GM21515 (cell line): ENCODE measurements at regions not wholly inside any gene's neighbourhood (a gene's known extent, or its start where the extent isn't known, plus 50 kb on each side); places are given as distances from the start of the nearest gene placed in this dataset.

Experiments used
- ATAC-seq: cut with Tn5 transposase; IDR thresholded peaks from one replicate; pipeline ENCODE4 v1.9.1; 2021; ENCODE audit not compliant: unreplicated experiment

- no peak for ATAC-seq
These were observed 182.6 kb upstream of the THSD7B start for GRCh38 chr2:136582628-136583205.

GRCh38 chr2:136572335-136572734, 193.0 kb upstream of the THSD7B start:
- no peak for ATAC-seq

GRCh38 chr2:136557203-136557602, 208.1 kb upstream of the THSD7B start:
- ATAC-seq: no peak

- no peak for ATAC-seq
These were observed 215.2 kb upstream of the THSD7B start for GRCh38 chr2:136550181-136550580.

- no peak for ATAC-seq
These were observed 226.0 kb upstream of the THSD7B start for GRCh38 chr2:136539355-136539754.

GRCh38 chr2:136538489-136538888, 226.9 kb upstream of the THSD7B start:
- ATAC-seq: no peak

GRCh38 chr2:136534811-136535210, 230.5 kb upstream of the THSD7B start:
- ATAC-seq: no peak

GRCh38 chr2:136532171-136532570, 233.2 kb upstream of the THSD7B start:
- no peak for ATAC-seq

- ATAC-seq: no peak
These were observed 233.6 kb upstream of the THSD7B start for GRCh38 chr2:136531731-136532130.

GRCh38 chr2:136530146-136530545, 235.2 kb upstream of the THSD7B start:
- ATAC-seq: no peak

- ATAC-seq: no peak
These were observed 237.8 kb upstream of the THSD7B start for GRCh38 chr2:136527560-136527959.

- ATAC-seq: no peak
These were observed 242.6 kb upstream of the THSD7B start for GRCh38 chr2:136522724-136523123.

- no peak for ATAC-seq
These were observed 247.6 kb upstream of the THSD7B start for GRCh38 chr2:136517716-136518115.

GRCh38 chr2:136510244-136510643, 255.1 kb upstream of the THSD7B start:
- ATAC-seq: no peak

- ATAC-seq: no peak
These were observed 259.9 kb upstream of the THSD7B start for GRCh38 chr2:136505462-136505861.

GRCh38 chr2:136502660-136503059, 262.7 kb upstream of the THSD7B start:
- no peak for ATAC-seq

GRCh38 chr2:136497709-136498108, 267.6 kb upstream of the THSD7B start:
- no peak for ATAC-seq

GRCh38 chr2:136496966-136497365, 268.4 kb upstream of the THSD7B start:
- ATAC-seq: no peak

GRCh38 chr2:136495636-136496035, 269.7 kb upstream of the THSD7B start:
- no peak for ATAC-seq

GRCh38 chr2:136492901-136493300, 272.4 kb upstream of the THSD7B start:
- no peak for ATAC-seq

- ATAC-seq: no peak
These were observed 275.2 kb upstream of the THSD7B start for GRCh38 chr2:136490100-136490499.

GRCh38 chr2:136487421-136487820, 277.9 kb upstream of the THSD7B start:
- ATAC-seq: no peak

GRCh38 chr2:136486115-136486514, 279.2 kb upstream of the THSD7B start:
- ATAC-seq: no peak

GRCh38 chr2:136482966-136483365, 282.4 kb upstream of the THSD7B start:
- ATAC-seq: no peak
